ENCODE measurements at regions not wholly inside any gene's neighbourhood (a gene's known extent, or its start where the extent isn't known, plus 50 kb on each side); places are given as distances from the start of the nearest gene placed in this dataset.

GRCh38 chr11:22465620-22466019 is 127.4 kb downstream of the SLC17A6 start:
- TF ChIP-seq CSRNP3 (CRISPR knock-in tag; IDR thresholded peaks at IDR 0.05) (no peak), SNAI2 (CRISPR knock-in tag; IDR thresholded peaks at IDR 0.05) (no peak), RARB (CRISPR knock-in tag; IDR thresholded peaks at IDR 0.05) (no peak), BACH2 (CRISPR knock-in tag; IDR thresholded peaks at IDR 0.05; ENCODE audit: borderline replicate concordance) (no peak), PATZ1 (CRISPR knock-in tag; IDR thresholded peaks at IDR 0.05; ENCODE audit: borderline replicate concordance) (no peak), TSHZ2 (CRISPR knock-in tag; IDR thresholded peaks at IDR 0.05) (no peak), ZC3H10 (CRISPR knock-in tag; IDR thresholded peaks at IDR 0.05) (no peak), ESRRG (CRISPR knock-in tag; IDR thresholded peaks at IDR 0.05) (no peak), ZNF8 (CRISPR knock-in tag; IDR thresholded peaks at IDR 0.05) (no peak), ISL1 (CRISPR knock-in tag; IDR thresholded peaks at IDR 0.05) (no peak)
- no peak for ATAC-seq

- no peak for ATAC-seq
- TF ChIP-seq ZFP30 (CRISPR knock-in tag; IDR thresholded peaks at IDR 0.05) (no peak), CREB5 (CRISPR knock-in tag; IDR thresholded peaks at IDR 0.05; ENCODE audit: low read depth) (no peak), TCF4 (CRISPR knock-in tag; IDR thresholded peaks at IDR 0.05; ENCODE audit: borderline replicate concordance) (no peak), ESRRG (CRISPR knock-in tag; IDR thresholded peaks at IDR 0.05) (no peak), PPARA (CRISPR knock-in tag; IDR thresholded peaks at IDR 0.05; ENCODE audit: borderline replicate concordance) (no peak), ZFP3 (CRISPR knock-in tag; IDR thresholded peaks at IDR 0.05) (no peak), PATZ1 (CRISPR knock-in tag; IDR thresholded peaks at IDR 0.05; ENCODE audit: borderline replicate concordance) (no peak), CSRNP3 (CRISPR knock-in tag; IDR thresholded peaks at IDR 0.05) (no peak), ZNF8 (CRISPR knock-in tag; IDR thresholded peaks at IDR 0.05) (no peak), RARB (CRISPR knock-in tag; IDR thresholded peaks at IDR 0.05) (no peak), TSHZ2 (CRISPR knock-in tag; IDR thresholded peaks at IDR 0.05) (no peak), GLIS3 (CRISPR knock-in tag; IDR thresholded peaks at IDR 0.05) (no peak), ZC3H10 (CRISPR knock-in tag; IDR thresholded peaks at IDR 0.05) (no peak)
Measured at GRCh38 chr11:22461626-22462025, 123.4 kb downstream of the SLC17A6 start.

Measured in SK-N-SH treated with all-trans-retinoic acid at 6 μM for 48 hours (cell line).